Esophagus (tissue), 2 donors: ENCODE measurements at regions not wholly inside any gene's neighbourhood (a gene's known extent, or its start where the extent isn't known, plus 50 kb on each side); places are given as distances from the start of the nearest gene placed in this dataset.
"Not testable (repeated sequence)": the region's sequence is repeated elsewhere in the genome, so short reads cannot be mapped to it uniquely, and the experiment has no call there.

Experiments used
- H3K27ac ChIP-seq, 2 donors: one replicate each; pipeline ENCODE4 v1.5.1; 2013; ENCODE audit warnings: low read depth in 2 of 2, mild to moderate bottlenecking in 2 of 2, inconsistent platforms in 1 of 2, low read length in 1 of 2, moderate library complexity in 1 of 2
- H3K27me3 ChIP-seq, 2 donors: one replicate each; pipeline ENCODE4 v1.6.1; 2013; ENCODE audit warnings: low read length in 2 of 2, control low read depth in 1 of 2, mild to moderate bottlenecking in 1 of 2; ENCODE audit not compliant: insufficient read depth in 2 of 2, control insufficient read depth in 1 of 2
- H3K36me3 ChIP-seq, 2 donors: one replicate each; pipeline ENCODE4 v1.6.1; 2013; ENCODE audit warnings: low read length in 1 of 2; ENCODE audit not compliant: control insufficient read depth in 2 of 2, insufficient read depth in 2 of 2
- H3K4me1 ChIP-seq, 2 donors: one replicate each; pipeline ENCODE4 v1.6.1; 2013; ENCODE audit warnings: low read length in 1 of 2; ENCODE audit not compliant: control insufficient read depth in 2 of 2, insufficient read depth in 2 of 2
- H3K4me3 ChIP-seq, 2 donors: one replicate each; pipeline ENCODE4 v1.5.1; 2013; ENCODE audit warnings: low read length in 2 of 2, mild to moderate bottlenecking in 2 of 2, low read depth in 1 of 2, moderate library complexity in 1 of 2
- H3K9me3 ChIP-seq, 2 donors: one replicate each; pipeline ENCODE4 v1.6.1; 2013; ENCODE audit warnings: mild to moderate bottlenecking in 2 of 2, low read depth in 1 of 2, low read length in 1 of 2, moderate library complexity in 1 of 2; ENCODE audit not compliant: control insufficient read depth in 2 of 2, insufficient read depth in 1 of 2
- WGBS, 2 donors: extraction: QIAGEN DNeasy Blood & Tissue Kit; methylation state at CpG; one replicate each; pipeline ENCODE4 v1.1.7; 2013; 5-methylcytosine and 5-hydroxymethylcytosine counted together
- donor health status: healthy with polysubstance abuse.
- donor health status: Bipolar disorder and iron deficiency.

- H3K36me3 ChIP-seq, result no peaks in the 10 kb centered on the region
- no peaks in the 10 kb centered on the region for H3K9me3 ChIP-seq
- H3K4me1 ChIP-seq, result no peaks in the 10 kb centered on the region
- no peaks in the 10 kb centered on the region for H3K27me3 ChIP-seq
- no peak overlapping the region for H3K4me3 ChIP-seq
- 66 to 76% methylated on average over 5 of the region's 5 CpGs for WGBS, 2 donors
- H3K27ac ChIP-seq, result no peak overlapping the region
Observed at GRCh38 chr20:52425701-52426100, 234.1 kb upstream of the ZFP64 start.

GRCh38 chr20:52425253-52425652, 233.7 kb upstream of the ZFP64 start:
- 54 to 56% methylated on average over 9 of the region's 9 CpGs for WGBS, 2 donors

GRCh38 chr20:52424357-52424942, 232.9 kb upstream of the ZFP64 start:
- H3K27me3 ChIP-seq, H3K4me3 ChIP-seq, H3K27ac ChIP-seq, H3K36me3 ChIP-seq, H3K9me3 ChIP-seq, H3K4me1 ChIP-seq: not testable (repeated sequence)
- 80 to 85% methylated on average over 6 of the region's 6 CpGs for WGBS, 2 donors

More at GRCh38 chr20:52425253-52425652, 233.7 kb upstream of the ZFP64 start:
- Histone ChIP-seq H3K27me3 (no peaks in the 10 kb centered on the region), H3K4me3 (no peak overlapping the region), H3K27ac (no peak overlapping the region), H3K4me1 (no peaks in the 10 kb centered on the region), H3K36me3 (no peaks in the 10 kb centered on the region), H3K9me3 (no peaks in the 10 kb centered on the region)

- not testable (repeated sequence) for H3K27ac ChIP-seq, H3K27me3 ChIP-seq, H3K4me1 ChIP-seq, H3K4me3 ChIP-seq, H3K9me3 ChIP-seq, H3K36me3 ChIP-seq
- 72 to 84% methylated on average over 4 of the region's 4 CpGs for WGBS, 2 donors
Observed at GRCh38 chr20:52423536-52424140, 232.1 kb upstream of the ZFP64 start.

GRCh38 chr20:52422574-52423336, 231.2 kb upstream of the ZFP64 start:
- Histone ChIP-seq H3K4me1 (no peaks in the 10 kb centered on the region), H3K27ac (no peak overlapping the region), H3K27me3 (no peaks in the 10 kb centered on the region), H3K9me3 (peaks cover 0 to 2% of the 10 kb centered on the region in 2 donors), H3K4me3 (no peak overlapping the region), H3K36me3 (no peaks in the 10 kb centered on the region)
- WGBS, 2 donors, result 61 to 64% methylated on average over 6 of the region's 6 CpGs

GRCh38 chr20:52420805-52421204, 229.2 kb upstream of the ZFP64 start:
- no peaks in the 10 kb centered on the region for H3K27me3 ChIP-seq
- H3K9me3 ChIP-seq, result peaks cover 0 to 2% of the 10 kb centered on the region in 2 donors
- no peak overlapping the region for H3K4me3 ChIP-seq
- 67 to 71% methylated on average over 3 of the region's 3 CpGs for WGBS, 2 donors
- H3K36me3 ChIP-seq, result no peaks in the 10 kb centered on the region
- H3K4me1 ChIP-seq, result no peaks in the 10 kb centered on the region
- peak overlapping the region in 1 of 2 donors; percentile 15 for H3K27ac ChIP-seq

GRCh38 chr20:52419205-52419604, 227.6 kb upstream of the ZFP64 start:
- 48 to 51% methylated on average over 2 of the region's 2 CpGs for WGBS, 2 donors
- H3K27ac ChIP-seq, result no peak overlapping the region
- no peaks in the 10 kb centered on the region for H3K36me3 ChIP-seq
- H3K27me3 ChIP-seq, result no peaks in the 10 kb centered on the region
- no peak overlapping the region for H3K4me3 ChIP-seq
- peaks cover 0 to 2% of the 10 kb centered on the region in 2 donors for H3K9me3 ChIP-seq
- no peaks in the 10 kb centered on the region for H3K4me1 ChIP-seq

DNA sequence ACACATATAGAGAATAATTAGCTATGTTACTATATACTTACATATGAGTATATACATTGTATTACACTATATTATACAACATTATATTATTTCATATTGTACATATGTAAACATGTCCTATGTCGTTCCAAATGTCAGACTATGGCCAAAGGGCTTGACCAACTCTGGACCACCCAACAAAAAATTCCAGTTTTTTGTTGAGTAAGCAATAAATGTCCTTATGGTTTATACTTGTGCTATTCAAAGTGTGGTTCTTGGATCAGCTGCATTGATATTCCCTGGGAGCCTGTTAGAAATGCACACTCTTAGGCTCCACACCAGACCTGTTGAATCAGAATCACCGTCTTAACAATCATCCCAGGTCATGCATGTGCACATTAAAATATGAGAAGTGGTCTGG, 225.4 kb upstream of the ZFP64 start:
- Histone ChIP-seq H3K9me3 (peaks cover 0 to 2% of the 10 kb centered on the region in 2 donors), H3K4me3 (no peak overlapping the region), H3K27me3 (no peaks in the 10 kb centered on the region), H3K36me3 (no peaks in the 10 kb centered on the region), H3K4me1 (no peaks in the 10 kb centered on the region), H3K27ac (no peak overlapping the region)
- WGBS, 2 donors, result 85 to 88% methylated on average over 2 of the region's 2 CpGs

DNA sequence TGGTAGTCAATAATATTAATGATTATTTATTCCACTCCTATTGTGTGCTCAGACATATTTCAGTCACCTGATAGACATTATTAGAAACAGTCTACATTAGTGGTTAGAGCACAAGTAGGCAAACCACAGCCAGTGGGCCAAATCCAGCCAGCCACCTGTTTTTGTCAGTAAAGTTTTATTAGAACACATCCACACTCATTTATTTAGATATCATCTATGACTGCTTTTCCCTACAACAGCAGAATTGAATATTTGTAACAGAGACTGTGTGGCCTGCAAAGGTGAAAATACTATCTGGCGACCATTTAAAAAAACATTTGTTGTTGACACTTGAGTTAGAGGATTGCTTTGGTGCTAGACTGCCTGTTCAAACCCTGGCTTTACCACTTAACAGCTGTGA, 220.0 kb upstream of the ZFP64 start:
- Histone ChIP-seq H3K36me3 (no peaks in the 10 kb centered on the region), H3K4me3 (no peak overlapping the region), H3K4me1 (peaks cover 0 to 3% of the 10 kb centered on the region in 2 donors), H3K27ac (no peak overlapping the region), H3K27me3 (no peaks in the 10 kb centered on the region), H3K9me3 (no peaks in the 10 kb centered on the region)
- 88 to 95% methylated on average over 1 of the region's 1 CpG for WGBS, 2 donors
